Endodermal cell (in vitro differentiated cells): ENCODE measurements at regions not wholly inside any gene's neighbourhood (a gene's known extent, or its start where the extent isn't known, plus 50 kb on each side); places are given as distances from the start of the nearest gene placed in this dataset.

Experiments
- DNase-seq: peaks from one replicate; pipeline ENCODE4 v3.0.0-alpha.2; 2017
- H3K27ac ChIP-seq: 2 replicates; pipeline ENCODE4 v1.5.1; 2013; ENCODE audit warnings: mild to moderate bottlenecking, low read depth, low read length, moderate library complexity
- H3K27me3 ChIP-seq: 2 replicates; pipeline ENCODE4 v1.6.1; 2013; ENCODE audit warnings: mild to moderate bottlenecking, low read length, moderate library complexity; ENCODE audit not compliant: insufficient read depth, control insufficient read depth, poor library complexity, severe bottlenecking
- H3K36me3 ChIP-seq: 2 replicates; pipeline ENCODE4 v1.7.0; 2013; ENCODE audit warnings: mild to moderate bottlenecking, low read length, moderate library complexity; ENCODE audit not compliant: control insufficient read depth, insufficient read depth
- H3K4me1 ChIP-seq: one replicate; pipeline ENCODE4 v1.7.0; 2013; ENCODE audit warnings: low read length; ENCODE audit not compliant: control insufficient read depth, insufficient read depth
- H3K4me3 ChIP-seq: 2 replicates; pipeline ENCODE4 v1.5.1; 2013; ENCODE audit warnings: mild to moderate bottlenecking, low read length, moderate library complexity
- H3K9ac ChIP-seq: 2 replicates; pipeline ENCODE4 v1.6.1; 2013; ENCODE audit warnings: mild to moderate bottlenecking, low read length, moderate library complexity; ENCODE audit not compliant: poor library complexity, severe bottlenecking; ENCODE audit errors: extremely low read depth
- H3K9me3 ChIP-seq: 2 replicates; pipeline ENCODE4 v1.6.1; 2013; ENCODE audit warnings: mild to moderate bottlenecking, low read length, moderate library complexity; ENCODE audit not compliant: control insufficient read depth
- H3K27ac Mint-ChIP-seq: 2 replicates; pipeline ENCODE4 v1.8.0; 2020; ENCODE audit warnings: mixed read lengths
- H3K27me3 Mint-ChIP-seq: 2 replicates; pipeline ENCODE4 v1.8.0; 2021; ENCODE audit warnings: mild to moderate bottlenecking, mixed read lengths; ENCODE audit not compliant: insufficient read depth
- H3K36me3 Mint-ChIP-seq: 2 replicates; pipeline ENCODE4 v1.8.0; 2020; ENCODE audit warnings: low read depth, mixed read lengths
- H3K4me1 Mint-ChIP-seq: 2 replicates; pipeline ENCODE4 v1.8.0; 2020; ENCODE audit warnings: mixed read lengths
- H3K4me3 Mint-ChIP-seq: 2 replicates; pipeline ENCODE4 v1.8.0; 2020; ENCODE audit warnings: mild to moderate bottlenecking, moderate library complexity, mixed read lengths
- H3K9me3 Mint-ChIP-seq: 2 replicates; pipeline ENCODE4 v1.8.0; 2020; ENCODE audit warnings: mild to moderate bottlenecking, mixed read lengths
- WGBS, 2 experiments: methylation state at CpG; one replicate each; pipeline versions ENCODE4 v1.1.5 to v1.1.7; 2013; ENCODE audit warnings: missing lambda C conversion rate in 2 of 2, mixed read lengths in 1 of 2; ENCODE audit not compliant: insufficient coverage in 1 of 2, insufficient read length in 1 of 2; 5-methylcytosine and 5-hydroxymethylcytosine counted together
- TF ChIP-seq, protein P1 (sequence below): fragments of 200-600 bp; sonication (generic); conservative IDR thresholded peaks from 2 replicates; pipeline ENCODE4 v1.5.0; 2021; ENCODE audit warnings: antibody characterized with exemption, mild to moderate bottlenecking

GRCh38 chr7:93821463-93821862, 69.1 kb downstream of the TFPI2 start:
- Histone ChIP-seq H3K27me3 (no peaks in the 10 kb centered on the region), H3K36me3 (no peaks in the 10 kb centered on the region), H3K27ac (no peak overlapping the region), H3K9me3 (no peaks in the 10 kb centered on the region), H3K4me3 (no peak overlapping the region), H3K9ac (no peak overlapping the region), H3K4me1 (peaks cover 12% of the 10 kb centered on the region)
- no peak for DNase-seq
- 54% methylated on average over 1 of the region's 1 CpG; no CpG with 5 or more reads in 1 of the 2 experiments for WGBS, 2 experiments
- H3K4me3 Mint-ChIP-seq: no peak overlapping the region
- H3K27ac Mint-ChIP-seq: no peak overlapping the region
- peaks cover 20% of the 10 kb centered on the region for H3K4me1 Mint-ChIP-seq
- TF ChIP-seq, protein P1, sequence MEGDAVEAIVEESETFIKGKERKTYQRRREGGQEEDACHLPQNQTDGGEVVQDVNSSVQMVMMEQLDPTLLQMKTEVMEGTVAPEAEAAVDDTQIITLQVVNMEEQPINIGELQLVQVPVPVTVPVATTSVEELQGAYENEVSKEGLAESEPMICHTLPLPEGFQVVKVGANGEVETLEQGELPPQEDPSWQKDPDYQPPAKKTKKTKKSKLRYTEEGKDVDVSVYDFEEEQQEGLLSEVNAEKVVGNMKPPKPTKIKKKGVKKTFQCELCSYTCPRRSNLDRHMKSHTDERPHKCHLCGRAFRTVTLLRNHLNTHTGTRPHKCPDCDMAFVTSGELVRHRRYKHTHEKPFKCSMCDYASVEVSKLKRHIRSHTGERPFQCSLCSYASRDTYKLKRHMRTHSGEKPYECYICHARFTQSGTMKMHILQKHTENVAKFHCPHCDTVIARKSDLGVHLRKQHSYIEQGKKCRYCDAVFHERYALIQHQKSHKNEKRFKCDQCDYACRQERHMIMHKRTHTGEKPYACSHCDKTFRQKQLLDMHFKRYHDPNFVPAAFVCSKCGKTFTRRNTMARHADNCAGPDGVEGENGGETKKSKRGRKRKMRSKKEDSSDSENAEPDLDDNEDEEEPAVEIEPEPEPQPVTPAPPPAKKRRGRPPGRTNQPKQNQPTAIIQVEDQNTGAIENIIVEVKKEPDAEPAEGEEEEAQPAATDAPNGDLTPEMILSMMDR: no peak
- no peaks in the 10 kb centered on the region for H3K27me3 Mint-ChIP-seq
- H3K36me3 Mint-ChIP-seq: no peaks in the 10 kb centered on the region
- no peaks in the 10 kb centered on the region for H3K9me3 Mint-ChIP-seq

DNA sequence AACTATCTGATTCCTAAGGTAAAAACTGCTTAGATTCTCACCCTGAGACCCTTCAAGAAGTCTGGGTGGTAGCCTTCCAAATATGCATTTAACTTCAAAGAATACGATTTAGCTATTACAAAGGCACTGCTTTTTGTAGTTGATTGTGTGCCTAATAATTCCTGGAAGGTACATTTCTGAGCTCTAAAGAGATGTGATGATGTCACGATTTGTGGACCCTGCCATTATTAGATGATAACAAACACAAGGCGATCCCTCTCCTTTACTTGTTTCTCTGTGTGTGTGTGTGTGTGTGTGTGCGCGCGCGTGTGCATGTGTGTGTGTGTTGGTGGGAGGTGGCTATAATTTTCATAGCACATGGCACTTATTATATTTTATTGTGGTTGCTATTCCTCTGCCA, 70.9 kb downstream of the TFPI2 start:
- Histone ChIP-seq H3K4me1 (peaks cover 7% of the 10 kb centered on the region), H3K9ac (no peak overlapping the region), H3K4me3 (no peak overlapping the region), H3K27me3 (no peaks in the 10 kb centered on the region), H3K36me3 (no peaks in the 10 kb centered on the region), H3K9me3 (no peaks in the 10 kb centered on the region), H3K27ac (no peak overlapping the region)
- Mint-ChIP-seq H3K4me3 (no peak overlapping the region), H3K9me3 (no peaks in the 10 kb centered on the region), H3K27me3 (no peaks in the 10 kb centered on the region), H3K36me3 (no peaks in the 10 kb centered on the region), H3K27ac (no peak overlapping the region), H3K4me1 (peaks cover 16% of the 10 kb centered on the region)
- no peak for DNase-seq
- TF ChIP-seq, protein P1: no peak
- 90 to 100% methylated on average over 2 to 3 of the region's 7 CpGs for WGBS, 2 experiments

- no peaks in the 10 kb centered on the region for H3K36me3 ChIP-seq
- H3K27ac ChIP-seq: peak overlapping the region; percentile 75
- no peaks in the 10 kb centered on the region for H3K9me3 Mint-ChIP-seq
- no peak for DNase-seq
- H3K27ac Mint-ChIP-seq: no peak overlapping the region
- 58% methylated on average over 1 of the region's 1 CpG; no CpG with 5 or more reads in 1 of the 2 experiments for WGBS, 2 experiments
- H3K9me3 ChIP-seq: no peaks in the 10 kb centered on the region
- H3K4me3 ChIP-seq: no peak overlapping the region
- no peaks in the 10 kb centered on the region for H3K27me3 ChIP-seq
- TF ChIP-seq, protein P1: no peak
- H3K4me1 Mint-ChIP-seq: peaks cover 11% of the 10 kb centered on the region
- no peak overlapping the region for H3K4me3 Mint-ChIP-seq
- H3K9ac ChIP-seq: no peak overlapping the region
- no peaks in the 10 kb centered on the region for H3K36me3 Mint-ChIP-seq
- H3K27me3 Mint-ChIP-seq: no peaks in the 10 kb centered on the region
- H3K4me1 ChIP-seq: peaks cover 4% of the 10 kb centered on the region
Observed at GRCh38 chr7:93817526-93817925, 73.0 kb downstream of the TFPI2 start.
